ENCODE measurements at regions not wholly inside any gene's neighbourhood (a gene's known extent, or its start where the extent isn't known, plus 50 kb on each side); places are given as distances from the start of the nearest gene placed in this dataset.

GRCh38 chr13:22903301-22903700 is 277.5 kb upstream of the SGCG start:
- TF ChIP-seq CTCF (IDR thresholded peaks at IDR 0.05) (no peak), POLR2A (IDR thresholded peaks at IDR 0.05) (no peak)
